ENCODE measurements at regions not wholly inside any gene's neighbourhood (a gene's known extent, or its start where the extent isn't known, plus 50 kb on each side); places are given as distances from the start of the nearest gene placed in this dataset.

GRCh38 chr2:219989744-219990143 lies 362.3 kb downstream of the SLC4A3 start:
- Histone ChIP-seq H2BK5ac (ENCODE audit: low read length) (no peak overlapping the region), H3K4ac (ENCODE audit: low read depth, low read length) (no peak overlapping the region), H4K5ac (ENCODE audit: low read length) (no peak overlapping the region), H3K18ac (ENCODE audit: low read length) (no peak overlapping the region), H3K4me1 (ENCODE audit: control insufficient read depth, low read depth, low read length) (no peaks in the 10 kb centered on the region), H2BK120ac (ENCODE audit: low read depth, low read length) (no peak overlapping the region), H3K79me2 (ENCODE audit: control insufficient read depth, insufficient read depth, low read length) (no peaks in the 10 kb centered on the region), H3K79me1 (ENCODE audit: low read length) (no peaks in the 10 kb centered on the region), H3K36me3 (ENCODE audit: control insufficient read depth, insufficient read depth, low read length) (no peaks in the 10 kb centered on the region), H3K4me3 (ENCODE audit: low read length) (no peak overlapping the region), H3K23ac (ENCODE audit: low read length) (no peak overlapping the region), H2AK5ac (ENCODE audit: low read length) (no peak overlapping the region), H3K9ac (ENCODE audit: low read length) (no peak overlapping the region), H3K4me2 (ENCODE audit: low read length) (no peak overlapping the region), H4K8ac (ENCODE audit: low read depth, low read length) (no peak overlapping the region), H2BK15ac (replicated peaks; ENCODE audit: low read depth) (no peak overlapping the region), H3K27ac (ENCODE audit: low read depth, low read length) (no peak overlapping the region), H3K56ac (ENCODE audit: low read length) (no peak overlapping the region), H3K27me3 (ENCODE audit: insufficient read depth, low read length, poor library complexity) (no peaks in the 10 kb centered on the region)
- DNase-seq, result no peak
- no CpG with 5 or more reads among the region's 7 CpGs for WGBS (ENCODE audit: extremely low coverage, insufficient coverage, low lambda C conversion rate)

GRCh38 chr2:219991116-219991515 lies 363.7 kb downstream of the SLC4A3 start:
- Histone ChIP-seq H3K9ac (ENCODE audit: low read length) (no peak overlapping the region), H2BK120ac (ENCODE audit: low read depth, low read length) (no peak overlapping the region), H3K27ac (ENCODE audit: low read depth, low read length) (no peak overlapping the region), H2BK15ac (replicated peaks; ENCODE audit: low read depth) (no peak overlapping the region), H3K56ac (ENCODE audit: low read length) (no peak overlapping the region), H3K4me3 (ENCODE audit: low read length) (no peak overlapping the region), H3K79me1 (ENCODE audit: low read length) (no peaks in the 10 kb centered on the region), H3K4ac (ENCODE audit: low read depth, low read length) (no peak overlapping the region), H3K36me3 (ENCODE audit: control insufficient read depth, insufficient read depth, low read length) (no peaks in the 10 kb centered on the region), H2AK5ac (ENCODE audit: low read length) (no peak overlapping the region), H4K5ac (ENCODE audit: low read length) (no peak overlapping the region), H3K27me3 (ENCODE audit: insufficient read depth, low read length, poor library complexity) (no peaks in the 10 kb centered on the region), H2BK5ac (ENCODE audit: low read length) (no peak overlapping the region), H4K8ac (ENCODE audit: low read depth, low read length) (no peak overlapping the region), H3K4me1 (ENCODE audit: control insufficient read depth, low read depth, low read length) (no peaks in the 10 kb centered on the region), H3K79me2 (ENCODE audit: control insufficient read depth, insufficient read depth, low read length) (no peaks in the 10 kb centered on the region), H3K4me2 (ENCODE audit: low read length) (no peak overlapping the region), H3K18ac (ENCODE audit: low read length) (no peak overlapping the region), H3K23ac (ENCODE audit: low read length) (no peak overlapping the region)
- no CpG with 5 or more reads among the region's 2 CpGs for WGBS (ENCODE audit: extremely low coverage, insufficient coverage, low lambda C conversion rate)
- DNase-seq, result no peak

- Histone ChIP-seq H3K18ac (ENCODE audit: low read length) (no peak overlapping the region), H2AK5ac (ENCODE audit: low read length) (no peak overlapping the region), H3K27me3 (ENCODE audit: insufficient read depth, low read length, poor library complexity) (no peaks in the 10 kb centered on the region), H3K56ac (ENCODE audit: low read length) (no peak overlapping the region), H2BK5ac (ENCODE audit: low read length) (no peak overlapping the region), H3K36me3 (ENCODE audit: control insufficient read depth, insufficient read depth, low read length) (no peaks in the 10 kb centered on the region), H4K5ac (ENCODE audit: low read length) (no peak overlapping the region), H3K4me2 (ENCODE audit: low read length) (no peak overlapping the region), H3K4me1 (ENCODE audit: control insufficient read depth, low read depth, low read length) (no peaks in the 10 kb centered on the region), H4K8ac (ENCODE audit: low read depth, low read length) (no peak overlapping the region), H3K27ac (ENCODE audit: low read depth, low read length) (no peak overlapping the region), H3K79me2 (ENCODE audit: control insufficient read depth, insufficient read depth, low read length) (no peaks in the 10 kb centered on the region), H2BK15ac (replicated peaks; ENCODE audit: low read depth) (no peak overlapping the region), H3K79me1 (ENCODE audit: low read length) (no peaks in the 10 kb centered on the region), H3K23ac (ENCODE audit: low read length) (no peak overlapping the region), H3K4me3 (ENCODE audit: low read length) (no peak overlapping the region), H2BK120ac (ENCODE audit: low read depth, low read length) (no peak overlapping the region), H3K4ac (ENCODE audit: low read depth, low read length) (no peak overlapping the region), H3K9ac (ENCODE audit: low read length) (no peak overlapping the region)
- DNase-seq, result no peak
- WGBS (ENCODE audit: extremely low coverage, insufficient coverage, low lambda C conversion rate), result no CpG with 5 or more reads among the region's 5 CpGs
These were observed 368.0 kb downstream of the SLC4A3 start for GRCh38 chr2:219995399-219995798.

- H4K8ac ChIP-seq (ENCODE audit: low read depth, low read length), result no peak overlapping the region
- no peaks in the 10 kb centered on the region for H3K79me2 ChIP-seq (ENCODE audit: control insufficient read depth, insufficient read depth, low read length)
- H3K36me3 ChIP-seq (ENCODE audit: control insufficient read depth, insufficient read depth, low read length), result no peaks in the 10 kb centered on the region
- H3K9ac ChIP-seq (ENCODE audit: low read length), result no peak overlapping the region
- H3K4me2 ChIP-seq (ENCODE audit: low read length), result no peak overlapping the region
- H3K79me1 ChIP-seq (ENCODE audit: low read length), result no peaks in the 10 kb centered on the region
- no peak overlapping the region for H2BK120ac ChIP-seq (ENCODE audit: low read depth, low read length)
- H3K4me1 ChIP-seq (ENCODE audit: control insufficient read depth, low read depth, low read length), result no peaks in the 10 kb centered on the region
- H3K27ac ChIP-seq (ENCODE audit: low read depth, low read length), result no peak overlapping the region
- no peaks in the 10 kb centered on the region for H3K27me3 ChIP-seq (ENCODE audit: insufficient read depth, low read length, poor library complexity)
- no peak overlapping the region for H3K56ac ChIP-seq (ENCODE audit: low read length)
- no peak overlapping the region for H3K4me3 ChIP-seq (ENCODE audit: low read length)
- no peak overlapping the region for H3K4ac ChIP-seq (ENCODE audit: low read depth, low read length)
- no peak for DNase-seq
- no CpG with 5 or more reads among the region's 4 CpGs for WGBS (ENCODE audit: extremely low coverage, insufficient coverage, low lambda C conversion rate)
- H2BK15ac ChIP-seq (replicated peaks; ENCODE audit: low read depth), result no peak overlapping the region
- peak overlapping the region; percentile 12 for H4K5ac ChIP-seq (ENCODE audit: low read length)
- no peak overlapping the region for H2BK5ac ChIP-seq (ENCODE audit: low read length)
- H2AK5ac ChIP-seq (ENCODE audit: low read length), result no peak overlapping the region
- H3K18ac ChIP-seq (ENCODE audit: low read length), result no peak overlapping the region
- H3K23ac ChIP-seq (ENCODE audit: low read length), result no peak overlapping the region
These were observed 368.7 kb downstream of the SLC4A3 start for GRCh38 chr2:219995991-219996765.

GRCh38 chr2:219997341-219997851 lies 370.0 kb downstream of the SLC4A3 start:
- Histone ChIP-seq H3K4me3 (ENCODE audit: low read length) (no peak overlapping the region), H4K5ac (ENCODE audit: low read length) (no peak overlapping the region), H3K4ac (ENCODE audit: low read depth, low read length) (no peak overlapping the region), H3K79me1 (ENCODE audit: low read length) (no peaks in the 10 kb centered on the region), H4K8ac (ENCODE audit: low read depth, low read length) (no peak overlapping the region), H3K27ac (ENCODE audit: low read depth, low read length) (no peak overlapping the region), H2BK120ac (ENCODE audit: low read depth, low read length) (no peak overlapping the region), H3K23ac (ENCODE audit: low read length) (no peak overlapping the region), H3K27me3 (ENCODE audit: insufficient read depth, low read length, poor library complexity) (no peaks in the 10 kb centered on the region), H3K18ac (ENCODE audit: low read length) (peak overlapping the region; percentile 3), H3K4me1 (ENCODE audit: control insufficient read depth, low read depth, low read length) (no peaks in the 10 kb centered on the region), H3K79me2 (ENCODE audit: control insufficient read depth, insufficient read depth, low read length) (no peaks in the 10 kb centered on the region), H3K9ac (ENCODE audit: low read length) (no peak overlapping the region), H3K4me2 (ENCODE audit: low read length) (no peak overlapping the region), H2AK5ac (ENCODE audit: low read length) (no peak overlapping the region), H2BK15ac (replicated peaks; ENCODE audit: low read depth) (no peak overlapping the region), H3K36me3 (ENCODE audit: control insufficient read depth, insufficient read depth, low read length) (no peaks in the 10 kb centered on the region), H2BK5ac (ENCODE audit: low read length) (no peak overlapping the region), H3K56ac (ENCODE audit: low read length) (no peak overlapping the region)
- DNase-seq, result peak; percentile 86
- no CpG with 5 or more reads among the region's 13 CpGs for WGBS (ENCODE audit: extremely low coverage, insufficient coverage, low lambda C conversion rate)

GRCh38 chr2:219998107-219998506 lies 370.7 kb downstream of the SLC4A3 start:
- H3K36me3 ChIP-seq (ENCODE audit: control insufficient read depth, insufficient read depth, low read length), result no peaks in the 10 kb centered on the region
- H3K79me1 ChIP-seq (ENCODE audit: low read length), result no peaks in the 10 kb centered on the region
- peak; percentile 62 for DNase-seq
- no peak overlapping the region for H2BK15ac ChIP-seq (replicated peaks; ENCODE audit: low read depth)
- H3K18ac ChIP-seq (ENCODE audit: low read length), result no peak overlapping the region
- no peak overlapping the region for H3K4me2 ChIP-seq (ENCODE audit: low read length)
- H4K8ac ChIP-seq (ENCODE audit: low read depth, low read length), result no peak overlapping the region
- no peak overlapping the region for H3K9ac ChIP-seq (ENCODE audit: low read length)
- H3K56ac ChIP-seq (ENCODE audit: low read length), result no peak overlapping the region
- no peaks in the 10 kb centered on the region for H3K79me2 ChIP-seq (ENCODE audit: control insufficient read depth, insufficient read depth, low read length)
- no peak overlapping the region for H2BK5ac ChIP-seq (ENCODE audit: low read length)
- no peak overlapping the region for H3K27ac ChIP-seq (ENCODE audit: low read depth, low read length)
- no peak overlapping the region for H3K23ac ChIP-seq (ENCODE audit: low read length)
- no peak overlapping the region for H4K5ac ChIP-seq (ENCODE audit: low read length)
- H2BK120ac ChIP-seq (ENCODE audit: low read depth, low read length), result no peak overlapping the region
- no peak overlapping the region for H3K4ac ChIP-seq (ENCODE audit: low read depth, low read length)
- H3K27me3 ChIP-seq (ENCODE audit: insufficient read depth, low read length, poor library complexity), result no peaks in the 10 kb centered on the region
- H2AK5ac ChIP-seq (ENCODE audit: low read length), result peak overlapping the region; percentile 37
- H3K4me3 ChIP-seq (ENCODE audit: low read length), result no peak overlapping the region
- H3K4me1 ChIP-seq (ENCODE audit: control insufficient read depth, low read depth, low read length), result no peaks in the 10 kb centered on the region
- no CpG with 5 or more reads among the region's 3 CpGs for WGBS (ENCODE audit: extremely low coverage, insufficient coverage, low lambda C conversion rate)

Measured in mesendoderm (in vitro differentiated cells).